ENCODE measurements at regions not wholly inside any gene's neighbourhood (a gene's known extent, or its start where the extent isn't known, plus 50 kb on each side); places are given as distances from the start of the nearest gene placed in this dataset.
"Not testable (repeated sequence)": the region's sequence is repeated elsewhere in the genome, so short reads cannot be mapped to it uniquely, and the experiment has no call there.

DNA sequence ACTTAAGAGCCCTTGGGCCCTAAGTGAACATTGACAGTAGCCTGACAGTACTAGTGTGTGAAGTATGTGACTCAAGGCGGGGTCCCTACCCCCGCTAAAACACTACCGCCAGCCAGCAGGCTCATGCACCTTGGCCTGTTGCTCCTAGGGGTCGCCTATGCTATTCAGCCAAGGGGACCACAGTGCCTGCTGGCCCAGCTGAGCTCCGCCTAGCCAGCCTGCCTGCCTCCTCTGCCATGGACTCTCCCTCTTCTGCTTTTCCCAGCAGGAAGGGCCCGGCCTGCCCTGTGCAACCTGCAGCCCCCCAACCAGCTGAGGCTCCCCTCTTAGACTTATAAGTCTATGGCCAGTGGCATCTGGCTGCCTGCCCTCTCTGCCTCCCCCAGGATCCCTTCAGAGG is 193.1 kb downstream of the MSX2 start:
- WGBS (ENCODE audit: insufficient coverage), result 95% methylated on average over 6 of the region's 6 CpGs
- not testable (repeated sequence) for H3K27me3 ChIP-seq (ENCODE audit: control insufficient read depth, insufficient read depth, low read length)

DNA sequence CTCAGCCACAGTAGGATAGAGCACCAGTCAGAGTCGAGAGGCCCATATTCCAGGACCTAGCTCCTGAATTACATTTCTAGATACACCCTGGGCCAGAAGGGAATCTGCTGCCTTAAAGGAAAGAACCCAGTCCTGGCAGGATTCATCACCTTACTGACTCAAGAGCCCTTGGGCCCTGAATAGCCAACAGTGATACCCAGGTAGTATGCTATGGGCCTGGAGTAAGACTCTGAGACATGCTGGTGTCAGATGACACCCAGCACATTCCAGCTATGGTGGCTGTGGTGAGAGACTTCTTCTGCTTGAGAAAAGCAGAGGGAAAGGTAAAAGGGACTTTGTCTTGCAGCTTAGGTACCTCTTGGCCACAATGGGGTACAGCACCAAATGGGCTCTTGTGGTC is 192.5 kb downstream of the MSX2 start:
- not testable (repeated sequence) for H3K9me3 ChIP-seq (ENCODE audit: control insufficient read depth, insufficient read depth, low read length); H3K27ac ChIP-seq (ENCODE audit: low read depth, low read length); H3K27me3 ChIP-seq (ENCODE audit: control insufficient read depth, insufficient read depth, low read length); DNase-seq (ENCODE audit: low read depth in 4 of 6, low spot score in 6 of 6); H3K36me3 ChIP-seq (ENCODE audit: control insufficient read depth, insufficient read depth, low read length); H3K4me1 ChIP-seq (ENCODE audit: control insufficient read depth, insufficient read depth, low read length); H3K4me3 ChIP-seq (ENCODE audit: low read depth, low read length)
- no CpG with 5 or more reads among the region's 1 CpG for WGBS (ENCODE audit: insufficient coverage)

More for the DNA sequence above, 193.1 kb downstream of the MSX2 start:
- H3K9me3 ChIP-seq (ENCODE audit: control insufficient read depth, insufficient read depth, low read length); DNase-seq (ENCODE audit: low read depth in 4 of 6, low spot score in 6 of 6); H3K4me1 ChIP-seq (ENCODE audit: control insufficient read depth, insufficient read depth, low read length); H3K4me3 ChIP-seq (ENCODE audit: low read depth, low read length); H3K36me3 ChIP-seq (ENCODE audit: control insufficient read depth, insufficient read depth, low read length); H3K27ac ChIP-seq (ENCODE audit: low read depth, low read length): not testable (repeated sequence)

DNA sequence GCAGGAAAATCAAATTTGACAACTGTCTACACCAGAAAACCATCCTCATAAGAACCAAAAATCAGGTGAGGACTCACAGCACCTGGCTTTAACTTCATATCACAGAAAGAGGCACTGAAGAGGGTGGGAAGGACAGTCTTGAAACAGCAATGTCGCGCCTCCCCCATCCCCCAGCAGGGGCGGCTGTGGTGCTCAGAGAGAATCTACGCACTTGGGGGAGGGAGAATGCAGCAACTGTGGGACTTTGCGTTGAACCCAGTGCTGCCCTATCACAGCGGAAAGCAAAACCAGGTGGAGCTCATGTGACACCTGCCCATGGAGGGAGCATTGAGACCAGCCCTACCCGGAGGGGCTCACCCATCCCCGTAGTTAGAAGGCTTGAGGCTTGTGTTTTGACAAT is 191.8 kb downstream of the MSX2 start:
- WGBS (ENCODE audit: insufficient coverage), result 84% methylated on average over 6 of the region's 8 CpGs
- Histone ChIP-seq H3K4me1 (ENCODE audit: control insufficient read depth, insufficient read depth, low read length) (peaks cover 4% of the 10 kb centered on the region), H3K36me3 (ENCODE audit: control insufficient read depth, insufficient read depth, low read length) (no peaks in the 10 kb centered on the region), H3K27me3 (ENCODE audit: control insufficient read depth, insufficient read depth, low read length) (no peaks in the 10 kb centered on the region), H3K4me3 (ENCODE audit: low read depth, low read length) (no peak overlapping the region), H3K9me3 (ENCODE audit: control insufficient read depth, insufficient read depth, low read length) (no peaks in the 10 kb centered on the region), H3K27ac (ENCODE audit: low read depth, low read length) (no peak overlapping the region)
- no peak for DNase-seq (ENCODE audit: low read depth in 4 of 6, low spot score in 6 of 6)

DNA sequence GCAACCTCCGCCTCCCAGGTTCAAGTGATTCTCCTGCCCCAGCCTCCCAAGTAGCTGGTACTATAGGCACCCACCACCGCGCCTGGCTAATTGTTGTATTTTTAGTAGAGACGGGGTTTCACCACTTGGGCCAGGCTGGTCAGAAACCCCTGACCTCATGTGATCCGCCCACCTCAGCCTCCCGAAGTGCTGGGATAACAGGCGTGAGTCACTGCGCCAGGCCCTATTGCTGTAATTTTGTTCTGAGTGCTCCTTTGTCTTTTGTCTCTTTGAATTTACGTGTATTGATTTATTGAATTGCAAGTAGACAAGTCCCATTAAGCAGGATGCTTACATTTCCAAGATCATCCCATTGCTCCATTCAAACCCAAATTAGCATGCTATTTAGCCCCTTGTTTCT is 186.7 kb downstream of the MSX2 start:
- Histone ChIP-seq H3K36me3 (ENCODE audit: control insufficient read depth, insufficient read depth, low read length) (no peaks in the 10 kb centered on the region), H3K4me1 (ENCODE audit: control insufficient read depth, insufficient read depth, low read length) (peaks cover 5% of the 10 kb centered on the region), H3K9me3 (ENCODE audit: control insufficient read depth, insufficient read depth, low read length) (no peaks in the 10 kb centered on the region), H3K4me3 (ENCODE audit: low read depth, low read length) (no peak overlapping the region), H3K27me3 (ENCODE audit: control insufficient read depth, insufficient read depth, low read length) (no peaks in the 10 kb centered on the region), H3K27ac (ENCODE audit: low read depth, low read length) (no peak overlapping the region)
- WGBS (ENCODE audit: insufficient coverage), result 93% methylated on average over 4 of the region's 9 CpGs
- DNase-seq (ENCODE audit: low read depth in 4 of 6, low spot score in 6 of 6), result no peak

DNA sequence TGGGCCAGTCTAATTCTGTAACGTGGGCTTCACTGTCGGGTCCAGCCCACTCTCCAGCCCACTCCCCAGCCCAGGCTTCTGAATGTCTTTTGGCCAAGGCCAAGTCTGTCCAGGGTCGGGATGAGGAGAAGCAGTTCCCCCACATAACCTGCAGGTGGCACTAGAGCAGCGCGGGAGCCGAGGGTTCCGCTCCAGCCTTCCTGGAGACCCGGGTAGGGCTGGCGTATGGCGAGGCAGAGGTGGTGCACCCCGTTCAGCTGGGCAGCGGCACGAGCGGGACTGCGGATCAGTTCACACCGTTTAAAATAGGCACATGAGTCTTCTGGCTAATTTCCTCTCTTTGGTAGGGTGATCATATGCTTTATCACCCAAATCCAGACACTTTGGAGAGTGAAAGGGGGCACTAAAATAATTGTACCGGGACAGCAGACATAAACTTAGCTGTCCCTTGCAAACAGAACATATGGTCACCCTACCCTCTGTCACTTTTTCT is 185.9 kb downstream of the MSX2 start:
- DNase-seq (ENCODE audit: low read depth in 4 of 6, low spot score in 6 of 6), result peak; percentile 24 to 90 (median 50)
- no peaks in the 10 kb centered on the region for H3K36me3 ChIP-seq (ENCODE audit: control insufficient read depth, insufficient read depth, low read length)
- 6% methylated on average over 15 of the region's 17 CpGs for WGBS (ENCODE audit: insufficient coverage)
- H3K9me3 ChIP-seq (ENCODE audit: control insufficient read depth, insufficient read depth, low read length), result no peaks in the 10 kb centered on the region
- no peak overlapping the region for H3K27ac ChIP-seq (ENCODE audit: low read depth, low read length)
- peaks cover 5% of the 10 kb centered on the region for H3K4me1 ChIP-seq (ENCODE audit: control insufficient read depth, insufficient read depth, low read length)
- H3K4me3 ChIP-seq (ENCODE audit: low read depth, low read length), result no peak overlapping the region
- H3K27me3 ChIP-seq (ENCODE audit: control insufficient read depth, insufficient read depth, low read length), result no peaks in the 10 kb centered on the region

DNA sequence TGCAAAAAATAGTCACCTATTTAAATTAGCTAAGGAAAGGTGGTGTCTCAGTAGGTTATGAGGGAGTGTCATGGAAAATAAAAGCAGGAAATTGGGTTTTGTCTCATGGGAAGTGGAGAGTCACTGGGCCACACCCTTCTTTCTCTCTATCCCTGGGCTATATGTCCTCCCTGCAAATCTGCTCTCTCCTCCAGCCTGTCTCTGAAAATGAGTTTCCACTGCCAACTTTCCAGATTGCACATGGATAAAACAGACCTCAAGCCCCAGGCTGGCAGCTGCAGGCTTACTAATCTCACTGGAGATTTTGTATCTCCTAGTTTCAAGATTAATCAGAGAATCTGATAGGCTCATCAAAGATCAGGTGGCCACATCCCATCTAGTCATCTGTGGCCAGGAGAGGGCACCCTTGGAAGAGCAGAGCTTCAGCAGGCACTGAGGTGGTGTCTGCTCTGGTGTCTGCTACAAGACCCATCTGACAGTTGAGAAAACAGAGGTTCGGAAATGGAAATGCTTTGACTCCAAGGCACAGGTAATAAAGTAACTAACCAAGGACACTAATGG is 178.9 kb downstream of the MSX2 start:
- Histone ChIP-seq H3K4me1 (ENCODE audit: control insufficient read depth, insufficient read depth, low read length) (no peaks in the 10 kb centered on the region), H3K27me3 (ENCODE audit: control insufficient read depth, insufficient read depth, low read length) (no peaks in the 10 kb centered on the region), H3K36me3 (ENCODE audit: control insufficient read depth, insufficient read depth, low read length) (no peaks in the 10 kb centered on the region), H3K9me3 (ENCODE audit: control insufficient read depth, insufficient read depth, low read length) (no peaks in the 10 kb centered on the region), H3K27ac (ENCODE audit: low read depth, low read length) (no peak overlapping the region), H3K4me3 (ENCODE audit: low read depth, low read length) (no peak overlapping the region)
- WGBS (ENCODE audit: insufficient coverage), result 100% methylated on average over 1 of the region's 1 CpG
- peak in 1 of 6 donors; percentile 31 for DNase-seq (ENCODE audit: low read depth in 4 of 6, low spot score in 6 of 6)

DNA sequence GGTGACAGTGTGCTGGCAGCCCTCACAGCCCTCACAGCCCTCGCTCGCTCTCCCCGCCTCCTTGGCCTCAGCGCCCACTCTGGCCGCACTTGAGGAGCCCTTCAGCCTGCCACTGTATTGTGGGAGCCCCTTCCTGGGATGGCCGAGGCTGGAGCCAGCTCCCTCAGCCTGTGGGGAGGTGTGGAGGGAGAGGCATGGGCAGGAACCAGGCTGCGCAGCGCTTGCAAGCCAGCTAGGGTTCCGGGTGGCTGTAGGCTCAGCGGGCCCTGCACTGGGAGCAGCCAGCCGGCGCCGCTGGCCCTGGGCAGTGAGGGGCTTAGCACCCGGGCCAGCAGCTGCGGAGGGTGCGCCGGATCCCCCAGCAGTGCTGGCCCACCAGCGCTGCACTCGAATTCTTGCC is 177.0 kb downstream of the MSX2 start:
- DNase-seq (ENCODE audit: low read depth in 4 of 6, low spot score in 6 of 6), result no peak
- H3K27ac ChIP-seq (ENCODE audit: low read depth, low read length), result no peak overlapping the region
- no peaks in the 10 kb centered on the region for H3K27me3 ChIP-seq (ENCODE audit: control insufficient read depth, insufficient read depth, low read length)
- 96% methylated on average over 13 of the region's 19 CpGs for WGBS (ENCODE audit: insufficient coverage)
- H3K4me3 ChIP-seq (ENCODE audit: low read depth, low read length), result no peak overlapping the region
- H3K4me1 ChIP-seq (ENCODE audit: control insufficient read depth, insufficient read depth, low read length), result no peaks in the 10 kb centered on the region
- no peaks in the 10 kb centered on the region for H3K36me3 ChIP-seq (ENCODE audit: control insufficient read depth, insufficient read depth, low read length)
- H3K9me3 ChIP-seq (ENCODE audit: control insufficient read depth, insufficient read depth, low read length), result no peaks in the 10 kb centered on the region

DNA sequence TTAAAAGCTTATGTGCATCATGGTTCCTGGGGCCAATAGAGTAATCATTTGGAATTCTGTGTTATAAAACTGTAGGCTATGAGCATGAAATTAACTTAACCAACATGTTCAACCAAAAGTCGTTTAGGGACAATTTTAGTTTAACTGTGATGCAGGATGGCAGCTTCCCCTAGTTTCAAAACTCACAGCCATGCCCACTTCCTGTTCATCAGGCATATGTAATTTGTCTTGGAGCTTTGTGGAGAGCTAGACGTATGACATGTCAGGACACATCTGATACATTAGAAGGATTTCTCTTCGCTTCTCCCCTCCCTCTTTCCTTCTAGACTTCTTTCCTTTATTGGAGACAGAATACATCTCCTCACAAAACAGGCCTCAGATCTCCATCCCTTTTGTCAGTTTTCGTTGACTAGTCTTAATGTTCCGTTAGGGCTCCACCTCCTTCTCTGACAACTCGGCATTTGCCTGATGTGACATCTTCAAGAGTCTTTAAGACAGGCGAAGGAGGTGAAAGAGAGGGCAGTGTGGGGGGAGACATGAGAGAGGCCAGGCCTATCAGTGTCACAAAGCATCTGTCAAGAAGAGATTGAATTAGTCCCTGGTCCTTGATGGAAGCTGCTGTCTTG is 176.0 kb downstream of the MSX2 start:
- no peak for DNase-seq (ENCODE audit: low read depth in 4 of 6, low spot score in 6 of 6)
- Histone ChIP-seq H3K36me3 (ENCODE audit: control insufficient read depth, insufficient read depth, low read length) (no peaks in the 10 kb centered on the region), H3K27ac (ENCODE audit: low read depth, low read length) (no peak overlapping the region), H3K27me3 (ENCODE audit: control insufficient read depth, insufficient read depth, low read length) (no peaks in the 10 kb centered on the region), H3K4me3 (ENCODE audit: low read depth, low read length) (no peak overlapping the region), H3K9me3 (ENCODE audit: control insufficient read depth, insufficient read depth, low read length) (no peaks in the 10 kb centered on the region), H3K4me1 (ENCODE audit: control insufficient read depth, insufficient read depth, low read length) (no peaks in the 10 kb centered on the region)
- WGBS (ENCODE audit: insufficient coverage), result 71% methylated on average over 6 of the region's 7 CpGs

DNA sequence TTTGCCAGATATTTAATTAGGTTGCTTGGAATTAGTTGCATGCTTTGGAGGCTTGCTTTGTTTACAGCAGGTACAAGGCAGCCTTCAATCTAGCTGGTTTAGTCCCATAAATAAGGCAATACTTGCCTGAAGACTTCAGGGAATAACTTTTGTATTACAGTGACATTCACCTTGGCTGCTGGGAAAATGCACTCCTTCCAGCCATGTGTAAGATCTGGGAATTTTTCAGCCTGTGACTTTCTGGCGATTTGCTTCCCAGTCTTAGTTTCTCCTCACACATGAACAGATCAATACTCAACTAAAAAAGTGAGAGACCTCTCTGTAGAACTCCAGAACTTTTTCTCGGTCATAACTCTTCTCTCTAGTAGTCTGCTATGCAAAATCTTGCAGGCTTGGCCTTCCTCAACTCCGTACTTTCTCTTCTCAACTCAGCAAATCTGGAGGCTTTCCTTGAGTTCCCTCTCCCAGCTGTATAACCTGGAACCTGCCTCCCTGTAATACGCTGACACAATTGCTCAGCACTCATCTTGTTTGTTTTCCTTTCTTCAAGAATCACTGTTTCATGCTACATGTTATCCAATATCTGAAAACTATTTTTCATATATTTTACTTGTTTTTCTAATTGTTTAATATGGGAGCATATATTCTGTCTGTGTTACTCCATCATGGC is 173.0 kb downstream of the MSX2 start:
- H3K27me3 ChIP-seq (ENCODE audit: control insufficient read depth, insufficient read depth, low read length), result no peaks in the 10 kb centered on the region
- DNase-seq (ENCODE audit: low read depth in 4 of 6, low spot score in 6 of 6), result peak in 1 of 6 donors; percentile 27
- H3K9me3 ChIP-seq (ENCODE audit: control insufficient read depth, insufficient read depth, low read length), result no peaks in the 10 kb centered on the region
- 81% methylated on average over 4 of the region's 4 CpGs for WGBS (ENCODE audit: insufficient coverage)
- no peak overlapping the region for H3K27ac ChIP-seq (ENCODE audit: low read depth, low read length)
- H3K4me3 ChIP-seq (ENCODE audit: low read depth, low read length), result no peak overlapping the region
- no peaks in the 10 kb centered on the region for H3K36me3 ChIP-seq (ENCODE audit: control insufficient read depth, insufficient read depth, low read length)
- no peaks in the 10 kb centered on the region for H3K4me1 ChIP-seq (ENCODE audit: control insufficient read depth, insufficient read depth, low read length)

DNA sequence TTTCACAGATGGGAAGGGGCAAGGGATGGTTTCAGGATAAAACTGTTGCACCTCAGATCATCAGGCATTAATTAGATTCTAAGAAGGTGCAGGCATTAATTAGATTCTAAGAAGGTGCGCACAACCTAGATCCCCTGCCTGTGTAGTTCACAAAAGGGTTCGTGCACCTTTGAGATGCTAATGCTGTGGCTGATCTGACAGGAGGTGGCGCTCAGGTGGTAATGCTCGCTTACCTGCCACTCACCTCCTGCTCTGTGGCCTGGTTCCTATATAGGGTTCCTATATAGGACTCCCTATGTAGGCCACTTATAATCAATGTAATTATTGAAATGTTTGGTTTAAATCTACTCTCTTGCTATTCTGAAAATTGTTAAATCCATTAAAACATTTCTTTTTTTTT is 171.0 kb downstream of the MSX2 start:
- no peak for DNase-seq (ENCODE audit: low read depth in 4 of 6, low spot score in 6 of 6)
- Histone ChIP-seq H3K9me3 (ENCODE audit: control insufficient read depth, insufficient read depth, low read length) (no peaks in the 10 kb centered on the region), H3K27me3 (ENCODE audit: control insufficient read depth, insufficient read depth, low read length) (no peaks in the 10 kb centered on the region), H3K4me3 (ENCODE audit: low read depth, low read length) (no peak overlapping the region), H3K4me1 (ENCODE audit: control insufficient read depth, insufficient read depth, low read length) (no peaks in the 10 kb centered on the region), H3K27ac (ENCODE audit: low read depth, low read length) (no peak overlapping the region), H3K36me3 (ENCODE audit: control insufficient read depth, insufficient read depth, low read length) (no peaks in the 10 kb centered on the region)
- 71% methylated on average over 1 of the region's 4 CpGs for WGBS (ENCODE audit: insufficient coverage)

All from spinal cord (tissue), 9 donors.